ENCODE measurements at regions not wholly inside any gene's neighbourhood (a gene's known extent, or its start where the extent isn't known, plus 50 kb on each side); places are given as distances from the start of the nearest gene placed in this dataset.

DNA sequence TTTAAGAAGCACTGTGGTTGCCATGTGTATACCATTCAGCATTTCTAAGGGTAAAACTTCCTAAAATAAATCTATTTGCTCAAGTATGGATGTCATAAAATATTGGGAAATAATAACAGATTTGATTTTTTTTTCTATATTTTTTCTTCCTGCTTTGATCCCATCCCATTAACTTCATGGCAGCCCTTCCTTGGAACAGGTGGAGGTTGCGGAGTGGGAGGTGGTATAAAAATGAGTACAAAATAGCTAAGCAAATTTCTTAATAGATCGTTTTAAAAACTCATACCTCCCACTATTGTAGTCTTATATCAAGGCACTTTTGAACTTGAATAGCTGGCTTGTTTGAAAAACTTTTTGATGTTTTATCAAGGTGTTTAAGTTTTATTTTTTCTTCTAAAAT, 152.1 kb upstream of the KYNU start:
- no peak overlapping the region for H3K4me3 Mint-ChIP-seq
- CTCF ChIA-PET, result no interaction called here
- peaks cover 10% of the 10 kb centered on the region for H3K9me3 Mint-ChIP-seq
- intact Hi-C loops (cut with micrococcal nuclease), result no loop called here
- H3K27ac Mint-ChIP-seq, result no peak overlapping the region
- ATAC-seq (ENCODE audit: low read depth) (no peak), DNase-seq (no peak)
- POLR2A ChIA-PET, result no interaction called here
- H3K27me3 Mint-ChIP-seq, result no peaks in the 10 kb centered on the region
- peaks cover 6% of the 10 kb centered on the region for H3K4me1 Mint-ChIP-seq
- TF ChIP-seq, protein P1, sequence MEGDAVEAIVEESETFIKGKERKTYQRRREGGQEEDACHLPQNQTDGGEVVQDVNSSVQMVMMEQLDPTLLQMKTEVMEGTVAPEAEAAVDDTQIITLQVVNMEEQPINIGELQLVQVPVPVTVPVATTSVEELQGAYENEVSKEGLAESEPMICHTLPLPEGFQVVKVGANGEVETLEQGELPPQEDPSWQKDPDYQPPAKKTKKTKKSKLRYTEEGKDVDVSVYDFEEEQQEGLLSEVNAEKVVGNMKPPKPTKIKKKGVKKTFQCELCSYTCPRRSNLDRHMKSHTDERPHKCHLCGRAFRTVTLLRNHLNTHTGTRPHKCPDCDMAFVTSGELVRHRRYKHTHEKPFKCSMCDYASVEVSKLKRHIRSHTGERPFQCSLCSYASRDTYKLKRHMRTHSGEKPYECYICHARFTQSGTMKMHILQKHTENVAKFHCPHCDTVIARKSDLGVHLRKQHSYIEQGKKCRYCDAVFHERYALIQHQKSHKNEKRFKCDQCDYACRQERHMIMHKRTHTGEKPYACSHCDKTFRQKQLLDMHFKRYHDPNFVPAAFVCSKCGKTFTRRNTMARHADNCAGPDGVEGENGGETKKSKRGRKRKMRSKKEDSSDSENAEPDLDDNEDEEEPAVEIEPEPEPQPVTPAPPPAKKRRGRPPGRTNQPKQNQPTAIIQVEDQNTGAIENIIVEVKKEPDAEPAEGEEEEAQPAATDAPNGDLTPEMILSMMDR (IDR thresholded peaks at IDR 0.05), result no peak
- no peaks in the 10 kb centered on the region for H3K36me3 Mint-ChIP-seq (ENCODE audit: low read depth)

DNA sequence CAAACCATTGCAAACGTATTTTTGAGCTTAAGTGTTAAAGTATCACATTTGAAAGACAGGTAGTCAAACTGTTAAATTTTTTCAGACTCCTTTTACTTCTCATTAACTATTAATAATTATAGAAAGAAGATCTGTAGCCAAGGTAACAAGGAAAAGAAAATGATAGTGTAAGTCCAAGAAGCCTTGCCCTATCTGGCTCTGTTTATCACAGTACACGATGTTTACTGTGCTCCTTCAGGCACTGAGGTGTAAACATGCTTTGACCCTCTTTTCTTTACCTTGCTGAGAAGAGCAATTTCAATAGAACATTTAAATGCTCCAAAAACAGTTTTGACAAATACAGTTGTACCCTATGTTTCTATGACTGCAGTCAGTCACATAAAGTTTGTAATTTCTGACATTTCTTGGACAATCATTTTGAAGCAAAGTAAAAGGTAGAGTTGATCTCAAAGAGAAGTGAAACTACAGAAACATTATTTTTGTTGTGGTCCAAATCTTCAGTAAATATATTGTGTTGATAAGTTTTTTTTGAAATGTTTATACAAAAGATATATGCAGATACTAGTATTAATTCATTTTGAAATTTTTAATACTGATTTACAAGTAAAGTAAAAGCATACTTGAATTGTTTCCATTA, 152.6 kb upstream of the KYNU start:
- ATAC-seq (ENCODE audit: low read depth) (no peak), DNase-seq (no peak)
- ChIA-PET CTCF (no interaction called here), POLR2A (no interaction called here)
- no peaks in the 10 kb centered on the region for H3K27me3 Mint-ChIP-seq
- H3K27ac Mint-ChIP-seq, result no peak overlapping the region
- intact Hi-C loops (cut with micrococcal nuclease), result no loop called here
- no peaks in the 10 kb centered on the region for H3K36me3 Mint-ChIP-seq (ENCODE audit: low read depth)
- peaks cover 6% of the 10 kb centered on the region for H3K4me1 Mint-ChIP-seq
- H3K4me3 Mint-ChIP-seq, result no peak overlapping the region
- H3K9me3 Mint-ChIP-seq, result peaks cover 8% of the 10 kb centered on the region
- TF ChIP-seq, protein P1 (IDR thresholded peaks at IDR 0.05), result no peak

DNA sequence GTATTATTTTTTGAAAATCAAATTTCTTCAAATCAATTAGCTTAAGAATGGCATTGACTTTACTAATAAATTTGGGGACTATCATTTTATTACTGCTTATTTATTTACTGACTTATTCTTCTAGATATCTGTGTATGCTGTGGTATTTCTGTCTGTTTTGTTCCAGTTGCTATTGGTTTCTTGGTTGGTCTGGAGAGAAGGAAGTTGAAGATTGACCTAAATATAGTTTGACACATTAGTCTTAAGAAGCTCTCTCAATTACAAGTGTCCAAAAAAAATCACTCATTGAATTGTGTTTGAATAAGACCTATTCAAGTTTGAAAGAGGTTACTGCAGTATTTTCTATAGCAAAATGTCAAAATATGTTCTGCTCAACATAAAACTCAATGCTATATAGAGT, 153.3 kb upstream of the KYNU start:
- TF ChIP-seq, protein P1 (IDR thresholded peaks at IDR 0.05), result no peak
- ChIA-PET CTCF (no interaction called here), POLR2A (no interaction called here)
- DNase-seq (no peak), ATAC-seq (ENCODE audit: low read depth) (no peak)
- Mint-ChIP-seq H3K4me1 (peaks cover 6% of the 10 kb centered on the region), H3K36me3 (ENCODE audit: low read depth) (no peaks in the 10 kb centered on the region), H3K27me3 (no peaks in the 10 kb centered on the region), H3K27ac (no peak overlapping the region), H3K4me3 (no peak overlapping the region), H3K9me3 (peaks cover 6% of the 10 kb centered on the region)
- intact Hi-C loops (cut with micrococcal nuclease), result no loop called here

DNA sequence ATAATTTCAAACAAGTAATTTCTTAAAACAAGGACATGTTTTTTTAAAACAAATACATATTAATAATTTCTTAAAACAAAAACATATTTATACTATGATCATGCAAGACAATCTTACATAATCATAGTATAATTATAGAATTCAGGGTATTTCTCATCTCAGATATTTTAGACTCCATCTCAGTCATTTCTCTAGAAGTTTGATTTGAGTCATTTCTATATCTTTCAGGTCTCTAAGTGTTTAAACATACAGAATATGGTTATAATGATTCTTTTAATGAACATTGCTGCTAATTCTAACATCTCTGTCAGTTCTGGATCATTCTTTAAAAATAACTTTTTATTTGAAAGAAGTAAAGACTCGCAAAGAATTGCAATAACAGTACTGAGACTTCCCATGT, 154.2 kb upstream of the KYNU start:
- no peak for ATAC-seq (ENCODE audit: low read depth)
- no peak overlapping the region for H3K27ac Mint-ChIP-seq
- peaks cover 6% of the 10 kb centered on the region for H3K4me1 Mint-ChIP-seq
- intact Hi-C loops (cut with micrococcal nuclease), result no loop called here
- POLR2A ChIA-PET, result no interaction called here
- no peaks in the 10 kb centered on the region for H3K27me3 Mint-ChIP-seq
- TF ChIP-seq, protein P1 (IDR thresholded peaks at IDR 0.05), result no peak
- DNase-seq, result no peak
- no peaks in the 10 kb centered on the region for H3K36me3 Mint-ChIP-seq (ENCODE audit: low read depth)
- H3K9me3 Mint-ChIP-seq, result peaks cover 6% of the 10 kb centered on the region
- CTCF ChIA-PET, result no interaction called here
- H3K4me3 Mint-ChIP-seq, result no peak overlapping the region

DNA sequence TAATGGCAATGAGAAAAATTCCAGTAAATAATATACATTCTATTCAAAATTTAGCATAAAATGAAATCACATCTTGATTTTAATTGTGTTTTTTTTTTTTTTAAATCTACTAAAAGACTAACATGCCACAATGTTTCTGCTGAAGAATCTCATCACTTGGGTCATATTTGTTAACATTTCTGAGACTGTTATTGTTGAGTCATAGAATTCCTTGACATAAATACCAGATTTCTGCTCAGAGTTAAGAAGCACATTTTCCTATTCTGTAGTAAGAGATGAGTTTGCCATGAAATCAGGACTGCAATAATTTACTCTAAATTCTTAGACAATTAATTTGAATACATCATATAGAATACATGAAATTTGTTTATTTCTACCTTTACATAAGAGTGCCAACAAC, 154.9 kb upstream of the KYNU start:
- no peak for DNase-seq
- POLR2A ChIA-PET, result no interaction called here
- Mint-ChIP-seq H3K36me3 (ENCODE audit: low read depth) (no peaks in the 10 kb centered on the region), H3K4me3 (no peak overlapping the region), H3K4me1 (peaks cover 6% of the 10 kb centered on the region), H3K27me3 (no peaks in the 10 kb centered on the region), H3K9me3 (peaks cover 1% of the 10 kb centered on the region), H3K27ac (no peak overlapping the region)
- CTCF ChIA-PET, result no interaction called here
- ATAC-seq (ENCODE audit: low read depth), result no peak
- TF ChIP-seq, protein P1 (IDR thresholded peaks at IDR 0.05), result no peak
- intact Hi-C loops (cut with micrococcal nuclease), result no loop called here
